Mucosa of stomach (tissue), 1 donor: ENCODE measurements at regions not wholly inside any gene's neighbourhood (a gene's known extent, or its start where the extent isn't known, plus 50 kb on each side); places are given as distances from the start of the nearest gene placed in this dataset.

Experiments used
- H3K27me3 ChIP-seq: one replicate; pipeline ENCODE4 v1.7.0; 2013; ENCODE audit warnings: mild to moderate bottlenecking, low read length; ENCODE audit not compliant: control insufficient read depth, insufficient read depth
- H3K36me3 ChIP-seq: one replicate; pipeline ENCODE4 v1.7.0; 2013; ENCODE audit warnings: low read length; ENCODE audit not compliant: control insufficient read depth, insufficient read depth
- H3K4me1 ChIP-seq: one replicate; pipeline ENCODE4 v1.7.0; 2013; ENCODE audit warnings: mild to moderate bottlenecking, low read length; ENCODE audit not compliant: control insufficient read depth, insufficient read depth
- H3K4me3 ChIP-seq: one replicate; pipeline ENCODE4 v1.7.0; 2013; ENCODE audit warnings: low read length
- H3K9ac ChIP-seq: one replicate; pipeline ENCODE4 v1.7.0; 2013; ENCODE audit warnings: mild to moderate bottlenecking, low read length, moderate library complexity
- H3K9me3 ChIP-seq: one replicate; pipeline ENCODE4 v1.7.0; 2013; ENCODE audit warnings: mild to moderate bottlenecking, low read length, moderate library complexity; ENCODE audit not compliant: control insufficient read depth
- donor health status: Pancreatic carcinoma.

DNA sequence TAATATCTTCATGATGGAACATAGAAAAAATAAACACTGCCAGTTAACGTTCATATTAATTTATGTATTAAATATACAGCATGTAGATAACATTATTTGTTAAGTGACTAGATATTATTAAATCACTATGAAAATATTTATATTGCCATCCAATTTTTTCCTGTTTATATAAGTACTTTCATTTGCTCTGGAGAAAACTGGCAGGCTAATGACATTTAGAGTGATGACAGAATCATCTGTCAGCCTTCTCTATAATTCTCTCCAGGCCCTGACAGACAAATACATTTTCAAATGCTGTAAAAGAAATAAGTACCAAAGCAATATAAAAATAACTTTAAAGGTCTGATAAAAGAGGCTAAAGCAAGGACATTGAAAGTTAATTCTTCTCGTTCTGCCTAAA is 2556.7 kb upstream of the PCDH20 start:
- H3K36me3 ChIP-seq: no peaks in the 10 kb centered on the region
- no peaks in the 10 kb centered on the region for H3K9me3 ChIP-seq
- H3K4me3 ChIP-seq: no peak overlapping the region
- H3K4me1 ChIP-seq: no peaks in the 10 kb centered on the region
- no peaks in the 10 kb centered on the region for H3K27me3 ChIP-seq
- H3K9ac ChIP-seq: no peak overlapping the region

DNA sequence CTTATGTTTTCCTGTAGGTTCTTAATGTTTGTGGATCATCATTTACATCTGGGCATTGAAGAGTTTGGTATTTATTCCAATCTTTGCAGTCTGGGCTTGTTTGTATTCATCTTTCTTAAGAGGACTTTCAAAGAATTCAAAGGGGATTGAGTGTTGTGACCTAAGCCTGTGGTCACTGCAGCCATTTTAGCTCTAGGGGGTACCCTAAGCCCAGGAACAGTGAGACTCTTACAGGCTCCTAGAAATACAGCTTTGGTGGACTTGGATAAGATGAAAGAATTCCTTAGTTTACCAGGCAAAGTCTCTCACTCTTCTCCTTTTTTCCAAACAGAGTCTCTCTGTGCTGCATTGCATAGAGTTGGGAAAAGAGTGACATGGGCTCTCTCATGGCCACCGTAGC is 2539.0 kb upstream of the PCDH20 start:
- Histone ChIP-seq H3K36me3 (no peaks in the 10 kb centered on the region), H3K27me3 (no peaks in the 10 kb centered on the region), H3K4me3 (no peak overlapping the region), H3K9ac (no peak overlapping the region), H3K9me3 (no peaks in the 10 kb centered on the region), H3K4me1 (no peaks in the 10 kb centered on the region)

DNA sequence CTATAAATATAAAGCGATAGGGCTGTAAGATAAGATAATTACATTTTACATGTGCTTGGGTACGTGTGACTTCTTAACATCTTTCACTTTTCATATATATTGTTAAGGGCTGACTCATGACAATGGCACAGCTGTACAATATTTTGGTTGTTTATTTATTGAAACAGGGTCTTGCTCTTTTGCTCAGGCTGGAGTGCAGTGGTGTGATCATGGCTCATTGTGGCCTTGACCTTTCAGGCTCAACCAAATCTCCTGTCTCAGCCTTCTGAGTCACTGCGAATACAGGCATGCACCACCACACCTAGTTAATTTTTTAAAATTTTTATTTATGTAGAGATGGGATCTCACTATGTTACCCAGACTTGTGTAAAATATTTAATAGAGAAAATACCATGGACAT is 2532.4 kb upstream of the PCDH20 start:
- H3K4me3 ChIP-seq: no peak overlapping the region
- H3K27me3 ChIP-seq: no peaks in the 10 kb centered on the region
- no peaks in the 10 kb centered on the region for H3K36me3 ChIP-seq
- H3K9me3 ChIP-seq: no peaks in the 10 kb centered on the region
- no peak overlapping the region for H3K9ac ChIP-seq
- no peaks in the 10 kb centered on the region for H3K4me1 ChIP-seq

DNA sequence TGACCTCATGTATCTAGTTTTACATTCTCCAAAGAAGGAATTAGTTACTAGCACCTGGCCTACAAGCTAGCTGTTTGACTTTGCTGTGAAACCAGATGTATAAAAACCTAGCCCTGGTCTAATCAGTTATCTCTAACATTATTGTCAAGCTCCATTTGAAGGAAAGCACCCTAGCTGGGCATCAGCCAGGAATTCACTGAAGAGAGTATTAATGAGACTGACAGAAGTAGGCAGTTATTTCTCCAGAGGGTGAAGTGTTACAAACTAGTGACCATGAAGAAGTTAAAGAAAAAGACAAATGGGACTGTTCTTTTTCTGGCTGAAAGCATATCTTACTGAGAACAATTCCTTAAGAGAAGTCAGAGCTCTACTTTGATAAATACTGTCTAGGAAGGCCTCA is 2529.3 kb upstream of the PCDH20 start:
- Histone ChIP-seq H3K36me3 (no peaks in the 10 kb centered on the region), H3K9me3 (no peaks in the 10 kb centered on the region), H3K4me3 (no peak overlapping the region), H3K27me3 (no peaks in the 10 kb centered on the region), H3K9ac (no peak overlapping the region), H3K4me1 (no peaks in the 10 kb centered on the region)

DNA sequence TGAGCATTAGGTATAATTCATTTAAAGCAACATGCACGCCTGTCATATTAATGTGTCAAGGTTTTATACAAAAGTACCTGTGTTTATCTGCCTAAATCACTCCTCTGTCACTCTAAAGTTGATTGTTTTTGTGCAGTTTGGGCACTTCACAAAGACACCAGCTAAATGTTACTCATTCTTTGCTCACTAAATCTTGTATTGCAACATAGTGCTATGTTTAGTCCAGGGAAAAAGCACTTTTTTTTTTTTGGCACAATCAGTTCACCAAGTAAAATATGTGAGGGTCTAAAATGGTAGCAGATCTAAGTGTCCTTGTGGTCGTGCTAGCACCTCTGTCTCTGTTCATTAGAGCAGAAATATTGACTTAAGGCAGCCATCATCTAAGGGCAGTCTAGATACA is 2526.7 kb upstream of the PCDH20 start:
- H3K27me3 ChIP-seq: no peaks in the 10 kb centered on the region
- no peak overlapping the region for H3K9ac ChIP-seq
- no peaks in the 10 kb centered on the region for H3K4me1 ChIP-seq
- H3K4me3 ChIP-seq: no peak overlapping the region
- H3K36me3 ChIP-seq: no peaks in the 10 kb centered on the region
- H3K9me3 ChIP-seq: no peaks in the 10 kb centered on the region

DNA sequence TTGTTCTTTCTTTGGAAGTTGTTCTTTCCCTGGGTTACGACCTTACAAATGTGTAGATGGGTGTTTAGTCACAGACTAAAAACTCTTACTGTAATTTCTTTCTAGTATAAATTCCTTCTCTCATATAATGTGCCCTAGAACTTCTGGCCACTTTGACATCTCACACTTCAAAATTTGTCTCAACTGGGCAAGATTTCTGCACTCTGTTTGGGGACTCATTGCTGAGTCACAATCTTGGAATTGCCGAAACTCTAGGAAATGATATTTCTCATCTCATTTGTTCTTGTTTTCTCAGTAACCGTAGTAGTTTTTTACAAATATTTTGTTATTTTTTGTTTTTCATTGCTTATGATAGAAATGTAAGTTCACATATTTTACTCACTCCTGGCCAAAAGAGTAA is 2523.2 kb upstream of the PCDH20 start:
- Histone ChIP-seq H3K9ac (no peak overlapping the region), H3K9me3 (no peaks in the 10 kb centered on the region), H3K27me3 (no peaks in the 10 kb centered on the region), H3K4me1 (no peaks in the 10 kb centered on the region), H3K36me3 (no peaks in the 10 kb centered on the region), H3K4me3 (no peak overlapping the region)

DNA sequence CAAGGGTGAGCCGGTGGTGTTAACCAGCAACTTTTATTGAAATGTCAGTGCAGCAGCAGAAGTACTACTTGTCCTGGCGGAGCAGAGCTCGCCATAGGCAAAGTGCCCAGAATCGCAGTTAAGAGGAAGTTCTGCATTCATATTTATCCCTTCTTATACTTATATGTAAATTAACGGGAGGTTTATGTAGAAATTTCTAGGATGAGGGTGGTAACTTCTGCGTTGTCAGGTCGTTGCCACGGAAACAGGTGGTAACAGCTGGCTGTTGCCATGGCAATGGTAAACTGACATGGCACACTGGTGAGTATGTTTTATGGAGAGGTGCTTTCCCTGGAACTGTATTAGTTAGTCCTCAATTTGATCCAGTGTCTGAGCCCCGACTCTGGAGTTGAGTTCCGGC is 2494.9 kb upstream of the PCDH20 start:
- no peaks in the 10 kb centered on the region for H3K27me3 ChIP-seq
- no peak overlapping the region for H3K4me3 ChIP-seq
- H3K9ac ChIP-seq: no peak overlapping the region
- H3K4me1 ChIP-seq: no peaks in the 10 kb centered on the region
- H3K36me3 ChIP-seq: no peaks in the 10 kb centered on the region
- no peaks in the 10 kb centered on the region for H3K9me3 ChIP-seq

DNA sequence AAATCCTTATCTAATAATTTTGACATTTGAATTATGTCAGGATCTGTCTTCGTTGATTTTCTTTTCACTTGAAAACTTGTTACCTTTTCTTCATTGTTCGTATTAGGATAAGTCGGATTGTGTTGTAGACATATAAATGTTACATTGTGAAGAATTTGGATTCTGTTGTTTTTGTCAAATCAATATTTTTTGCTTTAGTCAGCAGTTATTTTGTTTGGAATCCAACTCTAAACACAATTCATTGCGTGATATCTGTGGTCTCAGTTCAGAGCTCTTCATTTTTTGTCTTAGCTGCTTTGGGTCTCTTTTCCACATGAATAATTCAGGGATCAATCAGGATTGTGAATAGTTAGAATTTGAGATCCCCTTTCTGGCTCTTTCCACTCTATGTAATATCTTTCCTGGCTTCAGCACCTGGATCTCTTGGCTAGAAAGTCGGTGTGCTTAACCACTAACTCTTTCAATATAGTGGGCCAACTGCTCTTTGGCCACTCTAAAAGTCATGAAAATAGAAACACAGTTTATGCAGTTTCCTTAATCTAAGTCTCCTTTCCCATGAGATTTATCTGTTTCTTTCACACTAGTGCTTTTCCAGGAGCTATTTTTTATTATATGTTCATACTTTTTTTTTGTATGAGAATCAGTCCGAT is 2494.2 kb upstream of the PCDH20 start:
- Histone ChIP-seq H3K4me3 (no peak overlapping the region), H3K4me1 (no peaks in the 10 kb centered on the region), H3K9me3 (no peaks in the 10 kb centered on the region), H3K36me3 (no peaks in the 10 kb centered on the region), H3K27me3 (no peaks in the 10 kb centered on the region), H3K9ac (no peak overlapping the region)

DNA sequence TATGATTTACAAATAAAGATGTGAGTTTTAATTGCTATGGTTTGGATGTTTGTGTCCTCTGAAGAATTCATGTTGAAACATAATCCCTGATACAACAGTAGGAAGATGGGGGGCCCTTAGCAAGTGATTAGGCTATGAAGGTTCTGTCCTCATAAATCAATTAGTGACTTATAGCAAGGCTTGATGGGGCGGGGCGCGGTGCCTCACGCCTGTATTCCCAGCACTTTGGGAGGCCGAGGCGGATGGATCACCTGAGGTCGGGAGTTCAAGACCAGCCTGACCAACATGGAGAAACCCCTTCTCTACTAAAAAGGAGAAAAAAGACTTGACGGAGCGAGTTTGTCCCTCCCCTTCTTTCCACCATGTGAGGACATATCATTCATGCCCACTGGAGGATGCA is 2486.5 kb upstream of the PCDH20 start:
- H3K4me1 ChIP-seq: no peaks in the 10 kb centered on the region
- no peak overlapping the region for H3K4me3 ChIP-seq
- H3K27me3 ChIP-seq: no peaks in the 10 kb centered on the region
- no peaks in the 10 kb centered on the region for H3K9me3 ChIP-seq
- no peaks in the 10 kb centered on the region for H3K36me3 ChIP-seq
- H3K9ac ChIP-seq: no peak overlapping the region

DNA sequence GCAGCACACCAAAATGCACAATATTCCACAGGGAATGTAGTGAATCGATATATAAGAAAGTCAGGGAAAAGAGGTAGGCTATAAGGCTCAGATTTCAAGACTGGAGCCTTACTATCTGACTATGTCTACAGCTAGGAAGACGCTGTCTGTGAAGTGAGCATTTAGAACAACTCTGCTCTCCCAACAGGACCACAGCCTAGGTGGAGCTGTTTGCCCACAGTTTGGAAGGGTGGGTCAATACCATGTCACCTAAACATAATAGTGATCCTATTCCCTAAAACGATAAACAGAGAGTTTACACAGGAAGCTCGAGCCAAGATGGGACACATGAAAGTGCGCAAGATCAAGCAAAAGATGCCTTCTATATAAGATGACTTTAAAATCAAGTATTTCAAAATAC is 2486.0 kb upstream of the PCDH20 start:
- no peak overlapping the region for H3K9ac ChIP-seq
- H3K36me3 ChIP-seq: no peaks in the 10 kb centered on the region
- H3K4me3 ChIP-seq: no peak overlapping the region
- H3K27me3 ChIP-seq: no peaks in the 10 kb centered on the region
- no peaks in the 10 kb centered on the region for H3K4me1 ChIP-seq
- H3K9me3 ChIP-seq: no peaks in the 10 kb centered on the region

DNA sequence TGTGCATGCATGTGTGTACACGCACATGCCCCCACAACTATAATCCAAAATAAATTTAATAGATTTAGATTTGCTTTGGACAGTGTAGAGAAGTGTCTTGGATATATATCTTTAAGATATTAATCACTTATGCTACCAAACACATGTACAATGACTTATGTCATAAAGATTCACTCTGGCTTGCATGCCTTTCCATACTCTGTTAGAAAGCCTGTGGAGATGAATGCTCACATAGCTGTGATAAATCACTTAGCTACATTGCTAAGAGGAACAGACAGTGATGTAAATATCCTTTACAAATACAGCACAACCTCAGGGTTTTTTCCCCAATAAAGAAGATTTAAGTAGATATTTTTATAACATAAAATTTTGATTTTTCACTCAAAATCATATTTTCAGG is 2484.8 kb upstream of the PCDH20 start:
- no peak overlapping the region for H3K9ac ChIP-seq

DNA sequence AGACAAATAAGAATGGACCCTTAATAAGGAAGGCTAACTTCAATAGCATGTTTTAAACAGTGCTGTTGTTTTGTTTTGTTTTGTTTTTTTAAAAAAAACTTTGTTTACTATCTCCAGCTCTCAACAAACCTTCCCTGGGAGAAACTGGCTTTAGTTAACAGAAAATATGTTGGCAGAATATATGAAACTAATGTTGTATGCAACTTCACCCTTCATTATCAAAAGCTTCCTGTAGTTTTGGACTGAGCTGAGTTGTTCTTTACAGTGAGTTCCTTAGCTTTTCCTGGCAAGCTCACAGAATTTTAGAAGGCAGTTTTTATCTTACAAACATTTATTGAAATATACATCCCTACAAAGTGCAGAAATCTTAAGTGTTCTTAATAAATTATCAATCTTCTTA is 2480.7 kb upstream of the PCDH20 start:
- no peaks in the 10 kb centered on the region for H3K9me3 ChIP-seq
- no peak overlapping the region for H3K4me3 ChIP-seq
- no peaks in the 10 kb centered on the region for H3K4me1 ChIP-seq
- H3K36me3 ChIP-seq: no peaks in the 10 kb centered on the region
- no peak overlapping the region for H3K9ac ChIP-seq
- H3K27me3 ChIP-seq: no peaks in the 10 kb centered on the region

More for the DNA sequence above, 2484.8 kb upstream of the PCDH20 start:
- no peaks in the 10 kb centered on the region for H3K9me3 ChIP-seq
- H3K4me1 ChIP-seq: no peaks in the 10 kb centered on the region
- H3K36me3 ChIP-seq: no peaks in the 10 kb centered on the region
- no peaks in the 10 kb centered on the region for H3K27me3 ChIP-seq
- no peak overlapping the region for H3K4me3 ChIP-seq

DNA sequence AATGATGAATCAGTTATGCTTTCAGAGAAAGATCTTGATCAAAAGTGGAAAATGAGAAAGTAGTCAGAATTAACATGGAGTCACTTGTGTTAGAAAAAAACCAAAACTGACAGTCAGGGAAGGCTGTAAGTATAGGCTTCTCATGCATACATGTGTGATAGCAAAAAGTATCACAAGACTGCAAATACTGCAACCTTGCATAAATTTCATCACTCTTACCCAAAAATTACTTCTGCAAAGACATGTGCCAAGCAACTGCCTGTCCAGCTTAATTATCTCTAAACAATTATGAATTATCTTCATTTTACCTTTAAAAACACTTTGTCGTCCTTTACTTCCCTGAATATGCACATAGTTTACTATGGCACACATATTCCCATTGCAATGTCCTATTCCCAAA is 2466.4 kb upstream of the PCDH20 start:
- Histone ChIP-seq H3K9me3 (no peaks in the 10 kb centered on the region), H3K4me1 (no peaks in the 10 kb centered on the region), H3K9ac (no peak overlapping the region), H3K27me3 (no peaks in the 10 kb centered on the region), H3K36me3 (no peaks in the 10 kb centered on the region), H3K4me3 (no peak overlapping the region)
